ENCODE measurements at regions not wholly inside any gene's neighbourhood (a gene's known extent, or its start where the extent isn't known, plus 50 kb on each side); places are given as distances from the start of the nearest gene placed in this dataset.

- TF ChIP-seq ELK3 (CRISPR knock-in tag; IDR thresholded peaks at IDR 0.05) = no peak
Observed at GRCh38 chr20:24357177-24357576, 112.3 kb upstream of the SYNDIG1 start (continued).

GRCh38 chr20:24353135-24353690, 116.2 kb upstream of the SYNDIG1 start:
- no peak overlapping the region for H3K4me3 ChIP-seq
- no peaks in the 10 kb centered on the region for H3K9me3 ChIP-seq (replicated peaks; ENCODE audit: control insufficient read depth, insufficient read depth, low read depth, low read length)
- no peaks in the 10 kb centered on the region for H3K4me1 ChIP-seq (replicated peaks in 1 of 2; ENCODE audit: control insufficient read depth in 2 of 2, insufficient read depth in 2 of 2, low read length in 2 of 2)
- ATAC-seq = no peak
- H3K27me3 ChIP-seq (ENCODE audit: control insufficient read depth in 2 of 2, insufficient read depth in 2 of 2, low read length in 2 of 2) = no peaks in the 10 kb centered on the region
- H4K20me1 ChIP-seq (replicated peaks; ENCODE audit: control insufficient read depth, insufficient read depth, low read length) = no peaks in the 10 kb centered on the region
- intact Hi-C loops (cut with micrococcal nuclease) (no loop called here), in situ Hi-C loops (cut with MboI) (no loop called here)
- POLR2A ChIA-PET = no interaction called here
- no peak overlapping the region for H3K9ac ChIP-seq (ENCODE audit: insufficient read depth in 1 of 2, low read depth in 2 of 2, low read length in 2 of 2)
- no peaks in the 10 kb centered on the region for H3K79me2 ChIP-seq (ENCODE audit: control insufficient read depth, insufficient read depth, low read length)
- CTCF ChIA-PET (ENCODE audit: low intra/inter-chr PET ratio) = no interaction called here
- H3K36me3 ChIP-seq (ENCODE audit: control insufficient read depth, insufficient read depth, low read length) = no peaks in the 10 kb centered on the region
- no peak overlapping the region for H3K27ac ChIP-seq (ENCODE audit: extremely low read depth, low read depth, low read length)
- H3K9me1 ChIP-seq (ENCODE audit: control insufficient read depth, insufficient read depth, low read length) = no peaks in the 10 kb centered on the region
- no peak for FAIRE-seq
- no peak for DNase-seq (ENCODE audit: extremely low read depth in 1 of 4, low spot score in 3 of 4)
- WGBS (ENCODE audit: insufficient coverage, low coverage, missing lambda C conversion rate) = 0% methylated on average over 2 of the region's 4 CpGs
- no TSS peak for BruUV-seq (replicated peaks)
- H3K4me2 ChIP-seq (ENCODE audit: insufficient read depth, low read length) = no peak overlapping the region
- H2AFZ ChIP-seq (ENCODE audit: low read depth, low read length) = no peak overlapping the region
- TF ChIP-seq HDAC3 (IDR thresholded peaks at IDR 0.05; ENCODE audit: borderline replicate concordance, partially characterized antibody) (no peak), ESRRA (IDR thresholded peaks at IDR 0.05; ENCODE audit: borderline replicate concordance, low read depth) (no peak), STAT5A (IDR thresholded peaks at IDR 0.05; ENCODE audit: borderline replicate concordance, low read length) (no peak), SP2 (IDR thresholded peaks at IDR 0.05; ENCODE audit: extremely low read depth, low read depth, low read length, poor library complexity, severe bottlenecking) (no peak), E2F6 (IDR thresholded peaks at IDR 0.05; ENCODE audit: borderline replicate concordance in 1 of 2, extremely low read depth in 1 of 2, insufficient read depth in 1 of 2, insufficient read length in 1 of 2, low read depth in 1 of 2, low read length in 1 of 2, poor library complexity in 1 of 2, severe bottlenecking in 1 of 2) (no peak), CREB3L1 (IDR thresholded peaks at IDR 0.05; ENCODE audit: borderline replicate concordance, low read depth) (no peak), ZSCAN32 (CRISPR knock-in tag; IDR thresholded peaks at IDR 0.05) (no peak), ZNF583 (CRISPR knock-in tag; IDR thresholded peaks at IDR 0.05) (no peak), ZC3H11A (IDR thresholded peaks at IDR 0.05; ENCODE audit: low read depth, low read length) (no peak), ZNF274 (IDR thresholded peaks at IDR 0.05; ENCODE audit: borderline replicate concordance, low read depth, low read length) (no peak), ARID1B (IDR thresholded peaks at IDR 0.05) (no peak), TRIM24 (IDR thresholded peaks at IDR 0.05) (no peak), ZSCAN29 (IDR thresholded peaks at IDR 0.05) (no peak), MNT (conservative IDR thresholded peaks at IDR 0.05) (no peak), ZFP30 (CRISPR knock-in tag; IDR thresholded peaks at IDR 0.05; ENCODE audit: borderline replicate concordance) (no peak), ZNF324 (CRISPR knock-in tag; IDR thresholded peaks at IDR 0.05) (no peak)

All from K562 (cell line).